ENCODE measurements at regions not wholly inside any gene's neighbourhood (a gene's known extent, or its start where the extent isn't known, plus 50 kb on each side); places are given as distances from the start of the nearest gene placed in this dataset.

- no peaks in the 10 kb centered on the region for H3K36me3 Mint-ChIP-seq
- no peaks in the 10 kb centered on the region for H3K36me3 ChIP-seq (ENCODE audit: insufficient read depth, low read length)
- H3K27ac ChIP-seq (ENCODE audit: low read depth, low read length) = no peak overlapping the region
- ChIA-PET CTCF (ENCODE audit: partially characterized antibody) (no interaction called here), POLR2A (ENCODE audit: partially characterized antibody) (no interaction called here)
- H3K27me3 Mint-ChIP-seq = no peaks in the 10 kb centered on the region
- no peaks in the 10 kb centered on the region for H3K9me3 ChIP-seq (ENCODE audit: control insufficient read depth in 1 of 2, low read length in 2 of 2)
- DNase-seq = no peak
- no peaks in the 10 kb centered on the region for H3K4me1 Mint-ChIP-seq
- peak overlapping the region in 1 of 7 donors; percentile 41 for H3K27ac Mint-ChIP-seq
- no peaks in the 10 kb centered on the region for H3K4me1 ChIP-seq (ENCODE audit: insufficient read depth, low read length)
- peaks cover 0 to 9% (median 2%) of the 10 kb centered on the region in 8 donors for H3K9me3 Mint-ChIP-seq
- intact Hi-C loops (cut with micrococcal nuclease) = no loop called here
- no peak overlapping the region for H3K4me3 ChIP-seq (ENCODE audit: low read length in 2 of 2)
- H3K4me3 Mint-ChIP-seq = no peak overlapping the region
- H3K27me3 ChIP-seq (ENCODE audit: insufficient read depth, low read length) = no peaks in the 10 kb centered on the region
Observed at GRCh38 chr3:148218222-148218621, 479.5 kb upstream of the AGTR1 start.

GRCh38 chr3:148219999-148220398 lies 477.7 kb upstream of the AGTR1 start:
- Mint-ChIP-seq H3K36me3 (no peaks in the 10 kb centered on the region), H3K27me3 (no peaks in the 10 kb centered on the region), H3K27ac (no peak overlapping the region), H3K9me3 (peaks cover 0 to 8% (median 2%) of the 10 kb centered on the region in 8 donors), H3K4me1 (no peaks in the 10 kb centered on the region), H3K4me3 (no peak overlapping the region)
- no peak for DNase-seq
- no peaks in the 10 kb centered on the region for H3K36me3 ChIP-seq (ENCODE audit: insufficient read depth, low read length)
- no peak overlapping the region for H3K4me3 ChIP-seq (ENCODE audit: low read length in 2 of 2)
- H3K27me3 ChIP-seq (ENCODE audit: insufficient read depth, low read length) = no peaks in the 10 kb centered on the region
- H3K27ac ChIP-seq (ENCODE audit: low read depth, low read length) = no peak overlapping the region
- CTCF ChIA-PET (ENCODE audit: partially characterized antibody) = no interaction called here
- intact Hi-C loops (cut with micrococcal nuclease) = no loop called here
- no peaks in the 10 kb centered on the region for H3K9me3 ChIP-seq (ENCODE audit: control insufficient read depth in 1 of 2, low read length in 2 of 2)
- POLR2A ChIA-PET (ENCODE audit: partially characterized antibody) = no interaction called here
- no peaks in the 10 kb centered on the region for H3K4me1 ChIP-seq (ENCODE audit: insufficient read depth, low read length)

GRCh38 chr3:148221303-148221702 lies 476.4 kb upstream of the AGTR1 start:
- Mint-ChIP-seq H3K36me3 (no peaks in the 10 kb centered on the region), H3K9me3 (peaks cover 0 to 8% (median 0%) of the 10 kb centered on the region in 8 donors), H3K4me1 (no peaks in the 10 kb centered on the region), H3K27ac (no peak overlapping the region), H3K4me3 (no peak overlapping the region), H3K27me3 (no peaks in the 10 kb centered on the region)
- no peak for DNase-seq
- no peak overlapping the region for H3K4me3 ChIP-seq (ENCODE audit: low read length in 2 of 2)
- intact Hi-C loops (cut with micrococcal nuclease) = no loop called here
- no peak overlapping the region for H3K27ac ChIP-seq (ENCODE audit: low read depth, low read length)
- no peaks in the 10 kb centered on the region for H3K4me1 ChIP-seq (ENCODE audit: insufficient read depth, low read length)
- POLR2A ChIA-PET (ENCODE audit: partially characterized antibody) = no interaction called here
- no peaks in the 10 kb centered on the region for H3K36me3 ChIP-seq (ENCODE audit: insufficient read depth, low read length)
- H3K27me3 ChIP-seq (ENCODE audit: insufficient read depth, low read length) = no peaks in the 10 kb centered on the region
- no peaks in the 10 kb centered on the region for H3K9me3 ChIP-seq (ENCODE audit: control insufficient read depth in 1 of 2, low read length in 2 of 2)
- CTCF ChIA-PET (ENCODE audit: partially characterized antibody) = no interaction called here

GRCh38 chr3:148223266-148223665 lies 474.4 kb upstream of the AGTR1 start:
- intact Hi-C loops (cut with micrococcal nuclease) = no loop called here
- POLR2A ChIA-PET (ENCODE audit: partially characterized antibody) = no interaction called here
- no peaks in the 10 kb centered on the region for H3K27me3 Mint-ChIP-seq

GRCh38 chr3:148226246-148226645 lies 471.5 kb upstream of the AGTR1 start:
- ChIA-PET CTCF (ENCODE audit: partially characterized antibody) (no interaction called here), POLR2A (ENCODE audit: partially characterized antibody) (no interaction called here)
- Mint-ChIP-seq H3K27me3 (no peaks in the 10 kb centered on the region), H3K36me3 (no peaks in the 10 kb centered on the region), H3K4me3 (no peak overlapping the region), H3K27ac (no peak overlapping the region), H3K4me1 (peaks cover 0 to 4% (median 0%) of the 10 kb centered on the region in 4 donors), H3K9me3 (no peaks in the 10 kb centered on the region)
- Histone ChIP-seq H3K9me3 (ENCODE audit: control insufficient read depth in 1 of 2, low read length in 2 of 2) (no peaks in the 10 kb centered on the region), H3K36me3 (ENCODE audit: insufficient read depth, low read length) (no peaks in the 10 kb centered on the region), H3K4me3 (ENCODE audit: low read length in 2 of 2) (no peak overlapping the region), H3K4me1 (ENCODE audit: insufficient read depth, low read length) (no peaks in the 10 kb centered on the region), H3K27me3 (ENCODE audit: insufficient read depth, low read length) (no peaks in the 10 kb centered on the region), H3K27ac (ENCODE audit: low read depth, low read length) (no peak overlapping the region)
- DNase-seq = no peak
- intact Hi-C loops (cut with micrococcal nuclease) = no loop called here

More at GRCh38 chr3:148223266-148223665, 474.4 kb upstream of the AGTR1 start:
- H3K4me1 ChIP-seq (ENCODE audit: insufficient read depth, low read length) = no peaks in the 10 kb centered on the region
- Mint-ChIP-seq H3K36me3 (no peaks in the 10 kb centered on the region), H3K27ac (no peak overlapping the region), H3K4me1 (no peaks in the 10 kb centered on the region), H3K4me3 (no peak overlapping the region), H3K9me3 (peaks cover 0 to 5% (median 0%) of the 10 kb centered on the region in 8 donors)
- H3K9me3 ChIP-seq (ENCODE audit: control insufficient read depth in 1 of 2, low read length in 2 of 2) = no peaks in the 10 kb centered on the region
- CTCF ChIA-PET (ENCODE audit: partially characterized antibody) = no interaction called here
- H3K4me3 ChIP-seq (ENCODE audit: low read length in 2 of 2) = no peak overlapping the region
- H3K36me3 ChIP-seq (ENCODE audit: insufficient read depth, low read length) = no peaks in the 10 kb centered on the region
- DNase-seq = no peak
- H3K27me3 ChIP-seq (ENCODE audit: insufficient read depth, low read length) = no peaks in the 10 kb centered on the region
- no peak overlapping the region for H3K27ac ChIP-seq (ENCODE audit: low read depth, low read length)

- Mint-ChIP-seq H3K27ac (no peak overlapping the region), H3K4me1 (peaks cover 0 to 4% (median 0%) of the 10 kb centered on the region in 4 donors), H3K36me3 (no peaks in the 10 kb centered on the region), H3K27me3 (no peaks in the 10 kb centered on the region), H3K4me3 (no peak overlapping the region), H3K9me3 (peaks cover 0 to 2% (median 0%) of the 10 kb centered on the region in 8 donors)
- ChIA-PET CTCF (ENCODE audit: partially characterized antibody) (no interaction called here), POLR2A (ENCODE audit: partially characterized antibody) (no interaction called here)
- DNase-seq = no peak
- Histone ChIP-seq H3K27me3 (ENCODE audit: insufficient read depth, low read length) (no peaks in the 10 kb centered on the region), H3K4me3 (ENCODE audit: low read length in 2 of 2) (no peak overlapping the region), H3K4me1 (ENCODE audit: insufficient read depth, low read length) (no peaks in the 10 kb centered on the region), H3K9me3 (ENCODE audit: control insufficient read depth in 1 of 2, low read length in 2 of 2) (no peaks in the 10 kb centered on the region), H3K36me3 (ENCODE audit: insufficient read depth, low read length) (no peaks in the 10 kb centered on the region), H3K27ac (ENCODE audit: low read depth, low read length) (no peak overlapping the region)
- intact Hi-C loops (cut with micrococcal nuclease) = no loop called here
Observed at GRCh38 chr3:148227534-148227933, 470.2 kb upstream of the AGTR1 start.

GRCh38 chr3:148229107-148229506 lies 468.6 kb upstream of the AGTR1 start:
- ChIA-PET CTCF (ENCODE audit: partially characterized antibody) (no interaction called here), POLR2A (ENCODE audit: partially characterized antibody) (no interaction called here)
- H3K36me3 ChIP-seq (ENCODE audit: insufficient read depth, low read length) = no peaks in the 10 kb centered on the region
- Mint-ChIP-seq H3K27me3 (no peaks in the 10 kb centered on the region), H3K27ac (no peak overlapping the region), H3K36me3 (no peaks in the 10 kb centered on the region), H3K9me3 (peaks cover 0 to 3% (median 0%) of the 10 kb centered on the region in 8 donors), H3K4me1 (peaks cover 0 to 4% (median 0%) of the 10 kb centered on the region in 4 donors), H3K4me3 (no peak overlapping the region)
- H3K27me3 ChIP-seq (ENCODE audit: insufficient read depth, low read length) = no peaks in the 10 kb centered on the region
- H3K4me3 ChIP-seq (ENCODE audit: low read length in 2 of 2) = no peak overlapping the region
- intact Hi-C loops (cut with micrococcal nuclease) = no loop called here
- H3K9me3 ChIP-seq (ENCODE audit: control insufficient read depth in 1 of 2, low read length in 2 of 2) = no peaks in the 10 kb centered on the region
- H3K4me1 ChIP-seq (ENCODE audit: insufficient read depth, low read length) = no peaks in the 10 kb centered on the region
- no peak for DNase-seq
- H3K27ac ChIP-seq (ENCODE audit: low read depth, low read length) = no peak overlapping the region

- peaks cover 0 to 3% (median 0%) of the 10 kb centered on the region in 8 donors for H3K9me3 Mint-ChIP-seq
- H3K27me3 ChIP-seq (ENCODE audit: insufficient read depth, low read length) = no peaks in the 10 kb centered on the region
- no peak for DNase-seq
- no peak overlapping the region for H3K4me3 Mint-ChIP-seq
- CTCF ChIA-PET (ENCODE audit: partially characterized antibody) = no interaction called here
- no peaks in the 10 kb centered on the region for H3K27me3 Mint-ChIP-seq
- no peak overlapping the region for H3K4me3 ChIP-seq (ENCODE audit: low read length in 2 of 2)
- intact Hi-C loops (cut with micrococcal nuclease) = no loop called here
- POLR2A ChIA-PET (ENCODE audit: partially characterized antibody) = no interaction called here
- no peak overlapping the region for H3K27ac Mint-ChIP-seq
- no peaks in the 10 kb centered on the region for H3K9me3 ChIP-seq (ENCODE audit: control insufficient read depth in 1 of 2, low read length in 2 of 2)
- H3K4me1 ChIP-seq (ENCODE audit: insufficient read depth, low read length) = no peaks in the 10 kb centered on the region
- H3K36me3 ChIP-seq (ENCODE audit: insufficient read depth, low read length) = no peaks in the 10 kb centered on the region
- H3K36me3 Mint-ChIP-seq = no peaks in the 10 kb centered on the region
- H3K27ac ChIP-seq (ENCODE audit: low read depth, low read length) = no peak overlapping the region
- peaks cover 0 to 4% (median 0%) of the 10 kb centered on the region in 4 donors for H3K4me1 Mint-ChIP-seq
Observed at GRCh38 chr3:148230473-148230872, 467.2 kb upstream of the AGTR1 start.
